ENCODE measurements at regions not wholly inside any gene's neighbourhood (a gene's known extent, or its start where the extent isn't known, plus 50 kb on each side); places are given as distances from the start of the nearest gene placed in this dataset.

- Histone ChIP-seq H3K27ac (no peak overlapping the region), H3K4me1 (no peaks in the 10 kb centered on the region), H3K27me3 (no peaks in the 10 kb centered on the region), H3K4me3 (no peak overlapping the region), H3K9me3 (no peaks in the 10 kb centered on the region), H3K36me3 (no peaks in the 10 kb centered on the region)
- intact Hi-C loops (cut with DNase I; ENCODE audit: low total_unique reads) (no loop called here), in situ Hi-C loops (cut with MboI; ENCODE audit: low sequenced_read_pairs in 4 of 4) (no loop called here)
- ATAC-seq (no peak), DNase-seq (no peak)
- no peak for TF ChIP-seq CTCF (IDR thresholded peaks at IDR 0.05 in 4 of 5, conservative IDR thresholded peaks at IDR 0.05 in 1 of 5)
- TF ChIP-seq POLR2A (IDR thresholded peaks at IDR 0.05): no peak
Observed at GRCh38 chr4:84243685-84244084, 255.4 kb downstream of the NKX6-1 start.

- Histone ChIP-seq H3K4me3 (no peak overlapping the region), H3K27me3 (no peaks in the 10 kb centered on the region), H3K36me3 (no peaks in the 10 kb centered on the region), H3K4me1 (no peaks in the 10 kb centered on the region), H3K27ac (no peak overlapping the region), H3K9me3 (no peaks in the 10 kb centered on the region)
- DNase-seq (no peak), ATAC-seq (no peak)
- TF ChIP-seq CTCF (IDR thresholded peaks at IDR 0.05 in 4 of 5, conservative IDR thresholded peaks at IDR 0.05 in 1 of 5) (no peak), POLR2A (IDR thresholded peaks at IDR 0.05) (no peak)
- intact Hi-C loops (cut with DNase I; ENCODE audit: low total_unique reads) (no loop called here), in situ Hi-C loops (cut with MboI; ENCODE audit: low sequenced_read_pairs in 4 of 4) (no loop called here)
Observed at GRCh38 chr4:84239278-84239845, 259.7 kb downstream of the NKX6-1 start.

DNA sequence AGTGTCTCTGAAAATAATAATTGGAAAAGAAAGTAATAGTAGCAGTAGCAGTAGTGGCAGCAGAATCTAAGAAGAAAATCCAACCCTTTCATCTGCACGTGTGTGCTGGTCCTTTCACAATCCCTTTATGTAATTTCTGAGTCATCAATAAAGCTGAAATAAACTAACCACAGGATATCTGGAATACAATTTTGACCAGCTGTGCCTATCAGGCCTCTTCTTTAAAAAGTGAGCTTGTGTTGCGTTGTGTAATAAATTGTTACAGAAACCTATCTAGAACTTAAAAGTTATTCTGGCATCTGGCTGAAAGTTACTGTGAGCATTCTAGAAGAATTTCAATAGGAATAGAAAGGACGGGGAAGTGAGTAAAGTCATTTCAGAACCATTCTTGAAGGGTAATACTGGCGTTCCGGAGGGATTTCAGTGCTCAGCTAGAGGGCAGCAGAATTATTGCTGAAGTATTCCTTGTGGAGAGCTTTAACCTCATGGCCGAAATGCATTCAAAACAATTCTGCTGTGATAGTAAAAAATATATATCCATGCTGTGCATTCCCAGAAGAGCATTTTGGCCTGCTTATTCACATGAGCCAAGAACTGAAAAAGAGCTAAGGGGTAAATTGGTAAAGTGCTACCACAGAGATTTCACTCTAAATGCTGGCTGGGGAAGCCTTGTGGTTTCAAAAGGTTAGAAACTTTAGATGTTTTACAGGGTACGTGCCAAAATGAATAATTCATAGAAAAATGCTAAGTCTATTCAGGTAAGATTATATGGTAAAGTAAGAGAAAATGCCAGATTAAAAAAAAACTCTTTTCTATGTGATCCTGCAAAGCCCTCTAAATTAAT lies 260.6 kb downstream of the NKX6-1 start:
- Histone ChIP-seq H3K27me3 (no peaks in the 10 kb centered on the region), H3K36me3 (no peaks in the 10 kb centered on the region), H3K4me3 (no peak overlapping the region), H3K27ac (no peak overlapping the region), H3K4me1 (no peaks in the 10 kb centered on the region), H3K9me3 (no peaks in the 10 kb centered on the region)
- intact Hi-C loops (cut with DNase I; ENCODE audit: low total_unique reads) (no loop called here), in situ Hi-C loops (cut with MboI; ENCODE audit: low sequenced_read_pairs in 4 of 4) (no loop called here)
- no peak for ATAC-seq
- no peak for DNase-seq
- TF ChIP-seq POLR2A (IDR thresholded peaks at IDR 0.05): no peak
- no peak for TF ChIP-seq CTCF (IDR thresholded peaks at IDR 0.05 in 4 of 5, conservative IDR thresholded peaks at IDR 0.05 in 1 of 5)

- Histone ChIP-seq H3K4me3 (no peak overlapping the region), H3K27me3 (no peaks in the 10 kb centered on the region), H3K9me3 (no peaks in the 10 kb centered on the region), H3K27ac (no peak overlapping the region), H3K4me1 (no peaks in the 10 kb centered on the region), H3K36me3 (no peaks in the 10 kb centered on the region)
- TF ChIP-seq CTCF (IDR thresholded peaks at IDR 0.05 in 4 of 5, conservative IDR thresholded peaks at IDR 0.05 in 1 of 5) (no peak), POLR2A (IDR thresholded peaks at IDR 0.05) (no peak)
- DNase-seq (no peak), ATAC-seq (no peak)
- intact Hi-C loops (cut with DNase I; ENCODE audit: low total_unique reads) (no loop called here), in situ Hi-C loops (cut with MboI; ENCODE audit: low sequenced_read_pairs in 4 of 4) (no loop called here)
Observed at GRCh38 chr4:84237008-84237407, 262.1 kb downstream of the NKX6-1 start.
